Breast epithelium (tissue), 3 donors: ENCODE measurements at regions not wholly inside any gene's neighbourhood (a gene's known extent, or its start where the extent isn't known, plus 50 kb on each side); places are given as distances from the start of the nearest gene placed in this dataset.

Experiments
- POLR2A ChIP-seq: fragments of 450-650 bp; IDR thresholded peaks from one replicate; pipeline ENCODE4 v1.6.1; 2016; ENCODE audit warnings: antibody characterized with exemption, mild to moderate bottlenecking, moderate library complexity
- POLR2AphosphoS5 ChIP-seq, 3 donors: sonication (generic); formaldehyde crosslinking; IDR thresholded peaks; one replicate each; pipeline ENCODE4 v1.6.1; 2017; ENCODE audit warnings: antibody characterized with exemption in 3 of 3
- TF ChIP-seq, protein P1 (sequence below), 3 donors: fragments of 450-650 bp; IDR thresholded peaks; one replicate each; pipeline ENCODE4 v1.5.1; 2016 to 2017; ENCODE audit warnings: antibody characterized with exemption in 3 of 3, mild to moderate bottlenecking in 3 of 3, moderate library complexity in 3 of 3

GRCh38 chr2:118496467-118496866 is 351.0 kb downstream of the EN1 start:
- TF ChIP-seq, protein P1, sequence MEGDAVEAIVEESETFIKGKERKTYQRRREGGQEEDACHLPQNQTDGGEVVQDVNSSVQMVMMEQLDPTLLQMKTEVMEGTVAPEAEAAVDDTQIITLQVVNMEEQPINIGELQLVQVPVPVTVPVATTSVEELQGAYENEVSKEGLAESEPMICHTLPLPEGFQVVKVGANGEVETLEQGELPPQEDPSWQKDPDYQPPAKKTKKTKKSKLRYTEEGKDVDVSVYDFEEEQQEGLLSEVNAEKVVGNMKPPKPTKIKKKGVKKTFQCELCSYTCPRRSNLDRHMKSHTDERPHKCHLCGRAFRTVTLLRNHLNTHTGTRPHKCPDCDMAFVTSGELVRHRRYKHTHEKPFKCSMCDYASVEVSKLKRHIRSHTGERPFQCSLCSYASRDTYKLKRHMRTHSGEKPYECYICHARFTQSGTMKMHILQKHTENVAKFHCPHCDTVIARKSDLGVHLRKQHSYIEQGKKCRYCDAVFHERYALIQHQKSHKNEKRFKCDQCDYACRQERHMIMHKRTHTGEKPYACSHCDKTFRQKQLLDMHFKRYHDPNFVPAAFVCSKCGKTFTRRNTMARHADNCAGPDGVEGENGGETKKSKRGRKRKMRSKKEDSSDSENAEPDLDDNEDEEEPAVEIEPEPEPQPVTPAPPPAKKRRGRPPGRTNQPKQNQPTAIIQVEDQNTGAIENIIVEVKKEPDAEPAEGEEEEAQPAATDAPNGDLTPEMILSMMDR (IDR thresholded peaks at IDR 0.05), result no peak
- TF ChIP-seq POLR2A, result no peak
- no peak for TF ChIP-seq POLR2AphosphoS5 (IDR thresholded peaks at IDR 0.05)
